Left renal cortex interstitium (tissue), 4 donors: ENCODE measurements at regions not wholly inside any gene's neighbourhood (a gene's known extent, or its start where the extent isn't known, plus 50 kb on each side); places are given as distances from the start of the nearest gene placed in this dataset.
A peak's percentile ranks its signal among the peaks of the same experiment; 100 is the strongest.

Experiments used
- DNase-seq, 4 donors: peaks; one replicate each; pipeline ENCODE4 v3.0.0-alpha.2; 2013; ENCODE audit warnings: low read depth in 4 of 4, low spot score in 2 of 4, missing footprints in 1 of 4

- no peak for DNase-seq
These were observed 875.9 kb upstream of the NR2F2 start for GRCh38 chr15:95454403-95455262.

- DNase-seq, result no peak
These were observed 873.0 kb upstream of the NR2F2 start for GRCh38 chr15:95457520-95457919.

GRCh38 chr15:95458721-95459120, 871.8 kb upstream of the NR2F2 start:
- DNase-seq, result no peak

GRCh38 chr15:95459273-95459672, 871.2 kb upstream of the NR2F2 start:
- no peak for DNase-seq

- DNase-seq, result peak in 1 of 4 donors; percentile 84
These were observed 866.0 kb upstream of the NR2F2 start for GRCh38 chr15:95464509-95464908.

- no peak for DNase-seq
These were observed 861.7 kb upstream of the NR2F2 start for GRCh38 chr15:95468820-95469219.

- DNase-seq, result no peak
These were observed 861.0 kb upstream of the NR2F2 start for GRCh38 chr15:95469496-95470000.

GRCh38 chr15:95470529-95470928, 860.0 kb upstream of the NR2F2 start:
- DNase-seq, result no peak

- DNase-seq, result no peak
These were observed 859.4 kb upstream of the NR2F2 start for GRCh38 chr15:95470997-95471689.

- DNase-seq, result no peak
These were observed 858.8 kb upstream of the NR2F2 start for GRCh38 chr15:95471690-95472086.

GRCh38 chr15:95475067-95475466, 855.4 kb upstream of the NR2F2 start:
- no peak for DNase-seq

GRCh38 chr15:95479308-95479707, 851.2 kb upstream of the NR2F2 start:
- no peak for DNase-seq

- no peak for DNase-seq
These were observed 845.1 kb upstream of the NR2F2 start for GRCh38 chr15:95485367-95485766.

- no peak for DNase-seq
These were observed 844.3 kb upstream of the NR2F2 start for GRCh38 chr15:95486224-95486623.

GRCh38 chr15:95489103-95489502, 841.4 kb upstream of the NR2F2 start:
- no peak for DNase-seq

GRCh38 chr15:95492388-95493070, 838.0 kb upstream of the NR2F2 start:
- DNase-seq, result no peak

GRCh38 chr15:95494971-95495541, 835.4 kb upstream of the NR2F2 start:
- DNase-seq, result no peak

- no peak for DNase-seq
These were observed 832.9 kb upstream of the NR2F2 start for GRCh38 chr15:95497634-95498033.

- DNase-seq, result no peak
These were observed 831.5 kb upstream of the NR2F2 start for GRCh38 chr15:95498961-95499360.

GRCh38 chr15:95499397-95499796, 831.1 kb upstream of the NR2F2 start:
- no peak for DNase-seq

- no peak for DNase-seq
These were observed 828.6 kb upstream of the NR2F2 start for GRCh38 chr15:95501865-95502264.
